Naive thymus-derived CD8-positive, alpha-beta T cell (primary cell): ENCODE measurements at regions not wholly inside any gene's neighbourhood (a gene's known extent, or its start where the extent isn't known, plus 50 kb on each side); places are given as distances from the start of the nearest gene placed in this dataset.
A peak's percentile ranks its signal among the peaks of the same experiment; 100 is the strongest.

Source experiments
- ATAC-seq, 2 donors: fragments of 150-1000 bp; cut with Tn5 transposase in 1 of 2; sonication (Bioruptor Pico), chemical (Tn5 transposase) in 1 of 2; 1 replicate in 1 of 2; 2 replicates in 1 of 2; pipeline ENCODE4 v1.10.0; 2021; ENCODE audit warnings: mild to moderate bottlenecking in 2 of 2, moderate library complexity in 2 of 2
- POLR2A ChIA-PET: fragments of 350-600 bp; sonication (Branson Sonifier 250); formaldehyde crosslinking; loops from one replicate; lab custom pipeline; 2021; ENCODE audit warnings: antibody characterized with exemption; lab: Charles Lee
- DNase-seq, 10 donors: peaks; one replicate each; pipeline versions ENCODE4 v3.0.0 to v3.0.0-alpha.2; 2020 to 2022
- H3K27ac Mint-ChIP-seq, 10 donors: one replicate each; pipeline ENCODE4 v1.8.0; 2020 to 2022; ENCODE audit warnings: mild to moderate bottlenecking in 10 of 10, mixed read lengths in 10 of 10, moderate library complexity in 4 of 10, inconsistent platforms in 1 of 10
- H3K27me3 Mint-ChIP-seq, 5 donors: one replicate each; pipeline ENCODE4 v1.8.0; 2021 to 2022; ENCODE audit warnings: mixed read lengths in 5 of 5
- H3K36me3 Mint-ChIP-seq, 3 donors: one replicate each; pipeline ENCODE4 v1.8.0; 2020 to 2022; ENCODE audit warnings: mixed read lengths in 3 of 3, mild to moderate bottlenecking in 2 of 3, inconsistent platforms in 1 of 3
- H3K4me1 Mint-ChIP-seq, 4 donors: one replicate each; pipeline ENCODE4 v1.8.0; 2021 to 2022; ENCODE audit warnings: mixed read lengths in 4 of 4
- H3K4me3 Mint-ChIP-seq, 10 donors: one replicate each; pipeline ENCODE4 v1.8.0; 2020 to 2022; ENCODE audit warnings: mild to moderate bottlenecking in 10 of 10, mixed read lengths in 10 of 10, moderate library complexity in 6 of 10, inconsistent platforms in 1 of 10
- H3K9me3 Mint-ChIP-seq, 9 donors: one replicate each; pipeline ENCODE4 v1.8.0; 2020 to 2022; ENCODE audit warnings: mixed read lengths in 9 of 9, mild to moderate bottlenecking in 3 of 9, inconsistent platforms in 1 of 9, moderate library complexity in 1 of 9

DNA sequence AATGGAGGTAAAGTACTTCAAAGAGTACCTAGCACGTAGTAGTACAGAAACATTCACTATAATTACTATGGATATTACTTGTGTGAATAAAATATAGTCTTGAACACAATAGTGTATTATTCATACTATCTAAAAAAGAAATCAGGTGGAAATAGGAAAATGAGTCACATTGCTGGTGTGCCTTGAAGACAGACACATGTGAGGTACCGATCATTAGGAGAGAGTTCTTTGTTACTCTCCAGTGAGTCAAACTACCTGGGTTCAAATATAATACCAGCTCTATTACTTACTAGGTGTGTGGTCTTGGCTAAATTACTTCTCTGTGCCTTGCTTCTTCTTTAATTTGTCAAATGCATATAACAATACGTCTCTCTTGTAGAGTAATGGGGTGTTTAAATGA, 50.8 kb upstream of the BEND6 start:
- no peak overlapping the region for H3K4me3 Mint-ChIP-seq
- H3K27ac Mint-ChIP-seq, result no peak overlapping the region
- no peaks in the 10 kb centered on the region for H3K36me3 Mint-ChIP-seq
- ATAC-seq (no peak), DNase-seq (no peak)
- peaks cover 1 to 12% (median 9%) of the 10 kb centered on the region in 5 donors for H3K27me3 Mint-ChIP-seq
- H3K4me1 Mint-ChIP-seq, result peaks cover 0 to 2% (median under 1%) of the 10 kb centered on the region in 4 donors
- POLR2A ChIA-PET, result interaction anchor here (1.6 kb wide), 1 partner anchor 413 kb away, joined by 4 read pairs; the partner anchor contains the start of gene PRIM2
- no peaks in the 10 kb centered on the region for H3K9me3 Mint-ChIP-seq

DNA sequence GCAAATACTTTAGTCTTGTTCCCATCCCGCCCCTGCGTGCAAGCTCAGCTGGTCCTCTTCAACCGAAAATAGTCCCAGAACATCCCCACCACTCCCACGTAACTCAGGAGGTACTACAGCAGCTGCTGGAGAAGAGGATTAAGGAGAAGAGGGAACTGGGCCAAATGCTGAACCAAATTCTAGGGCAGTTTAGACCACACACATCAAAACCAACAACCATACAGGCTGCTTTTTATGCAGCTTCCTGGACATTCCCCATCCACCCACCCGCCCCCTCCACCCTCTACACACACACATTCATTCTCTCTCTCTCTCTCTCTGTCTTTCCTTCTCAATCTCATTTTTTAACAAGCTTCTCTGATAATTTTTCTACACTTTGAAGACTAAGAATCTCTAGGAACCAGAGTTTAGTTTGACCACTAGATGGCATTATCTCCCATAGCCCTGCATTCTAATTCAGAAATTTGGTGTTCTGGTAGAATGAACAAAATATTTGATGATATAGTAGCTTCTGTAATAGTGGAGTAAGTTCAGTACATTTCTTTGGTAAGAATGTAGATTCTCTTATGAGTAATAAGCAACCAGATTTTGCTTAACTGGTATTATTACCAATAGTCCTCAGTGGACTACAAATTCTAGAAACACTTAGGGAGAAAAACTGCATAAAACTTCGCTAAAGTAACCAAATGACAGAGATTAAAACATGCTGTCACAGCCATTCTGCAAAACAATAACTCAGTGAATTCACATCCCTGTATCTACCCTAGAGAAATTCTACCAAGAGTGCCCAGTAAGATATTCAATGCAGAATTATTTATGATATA, 52.1 kb upstream of the BEND6 start:
- no peak for ATAC-seq
- POLR2A ChIA-PET, result interaction anchor here (0.7 to 0.8 kb wide), 2 partner anchors 413 to 414 kb away, joined by 3 read pairs; no protein-coding TSS in a partner anchor

DNA sequence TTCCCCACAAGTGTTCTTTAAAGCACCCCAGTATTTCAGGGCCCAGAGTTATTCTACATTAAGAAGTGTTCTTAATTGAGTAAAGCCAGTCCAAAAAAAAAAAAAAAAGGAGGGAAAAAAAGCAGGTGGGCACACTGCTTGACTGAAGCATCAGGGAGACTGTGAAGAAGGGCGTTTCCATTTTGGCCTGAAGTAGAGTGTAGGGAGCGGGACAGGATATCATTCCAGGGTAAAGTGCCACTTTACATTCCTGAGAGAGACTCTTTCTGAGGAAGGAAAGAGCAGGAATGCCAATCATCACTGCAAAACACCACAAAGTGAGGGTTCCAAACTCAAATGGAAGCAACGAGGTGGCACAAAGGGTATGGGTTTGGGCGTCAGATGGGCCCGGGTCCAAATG, 54.1 kb upstream of the BEND6 start:
- H3K4me1 Mint-ChIP-seq, result peaks cover 0 to 2% (median under 1%) of the 10 kb centered on the region in 4 donors
- no peaks in the 10 kb centered on the region for H3K36me3 Mint-ChIP-seq
- H3K27me3 Mint-ChIP-seq, result peaks cover under 1 to 11% (median 9%) of the 10 kb centered on the region in 5 donors
- no peak overlapping the region for H3K4me3 Mint-ChIP-seq
- ATAC-seq, result no peak
- no peak for DNase-seq
- H3K9me3 Mint-ChIP-seq, result no peaks in the 10 kb centered on the region
- H3K27ac Mint-ChIP-seq, result peak overlapping the region in 1 of 10 donors; percentile 8
- POLR2A ChIA-PET, result no interaction called here

More for the DNA sequence above, 52.1 kb upstream of the BEND6 start:
- Mint-ChIP-seq H3K27me3 (peaks cover 1 to 14% (median 9%) of the 10 kb centered on the region in 5 donors), H3K27ac (no peak overlapping the region), H3K9me3 (no peaks in the 10 kb centered on the region), H3K4me1 (peaks cover 0 to 2% (median under 1%) of the 10 kb centered on the region in 4 donors), H3K36me3 (no peaks in the 10 kb centered on the region), H3K4me3 (no peak overlapping the region)
- DNase-seq, result peak in 3 of 10 donors; percentile 41 to 42 (median 41)

DNA sequence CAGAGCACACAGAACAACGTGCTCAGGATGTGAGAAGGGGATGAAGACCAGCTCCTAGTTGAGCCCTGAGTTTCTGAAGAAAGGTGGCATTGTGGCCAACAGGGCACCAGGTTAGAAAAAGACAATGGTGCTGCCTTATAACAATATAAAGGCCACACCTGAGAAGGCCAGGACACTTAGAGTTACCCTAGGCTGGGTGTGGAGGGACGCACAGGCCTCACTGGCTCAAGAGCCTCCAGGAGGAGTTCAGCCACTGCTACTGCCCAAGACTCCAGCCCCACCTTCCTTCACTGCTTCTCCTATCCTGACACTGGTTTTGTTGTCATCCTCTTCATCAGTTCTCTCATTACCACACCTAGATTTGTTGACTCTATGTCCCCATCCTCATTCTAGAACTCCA, 55.2 kb upstream of the BEND6 start:
- POLR2A ChIA-PET, result no interaction called here
- DNase-seq, result no peak
- Mint-ChIP-seq H3K36me3 (no peaks in the 10 kb centered on the region), H3K27ac (no peak overlapping the region), H3K4me3 (no peak overlapping the region), H3K27me3 (peaks cover 0 to 8% (median 8%) of the 10 kb centered on the region in 5 donors), H3K4me1 (peaks cover 0 to 2% (median under 1%) of the 10 kb centered on the region in 4 donors), H3K9me3 (no peaks in the 10 kb centered on the region)
- ATAC-seq, result no peak

DNA sequence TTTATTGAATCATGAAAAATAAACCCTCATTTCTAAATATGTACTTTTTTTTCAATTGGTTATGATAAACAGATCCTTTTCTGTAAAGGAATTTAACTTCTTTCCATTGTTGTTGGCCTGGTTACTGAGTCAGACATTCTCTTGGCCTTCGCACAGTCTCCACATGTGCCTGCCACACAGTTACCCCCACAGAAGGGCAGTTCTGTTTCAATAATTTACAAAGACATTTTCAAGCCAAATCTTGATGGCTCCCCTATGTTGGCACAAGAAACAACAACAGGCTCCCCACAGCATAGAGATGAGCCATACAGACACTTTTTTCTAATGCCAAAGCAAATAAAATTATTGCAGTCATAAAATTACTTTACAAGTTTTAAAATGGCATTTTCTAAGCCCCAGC, 55.6 kb upstream of the BEND6 start:
- no peaks in the 10 kb centered on the region for H3K36me3 Mint-ChIP-seq
- ATAC-seq (no peak), DNase-seq (no peak)
- peaks cover 0 to 1% (median 0%) of the 10 kb centered on the region in 4 donors for H3K4me1 Mint-ChIP-seq
- H3K4me3 Mint-ChIP-seq, result no peak overlapping the region
- peaks cover 0 to 8% (median 8%) of the 10 kb centered on the region in 5 donors for H3K27me3 Mint-ChIP-seq
- no peak overlapping the region for H3K27ac Mint-ChIP-seq
- H3K9me3 Mint-ChIP-seq, result no peaks in the 10 kb centered on the region
- POLR2A ChIA-PET, result no interaction called here

DNA sequence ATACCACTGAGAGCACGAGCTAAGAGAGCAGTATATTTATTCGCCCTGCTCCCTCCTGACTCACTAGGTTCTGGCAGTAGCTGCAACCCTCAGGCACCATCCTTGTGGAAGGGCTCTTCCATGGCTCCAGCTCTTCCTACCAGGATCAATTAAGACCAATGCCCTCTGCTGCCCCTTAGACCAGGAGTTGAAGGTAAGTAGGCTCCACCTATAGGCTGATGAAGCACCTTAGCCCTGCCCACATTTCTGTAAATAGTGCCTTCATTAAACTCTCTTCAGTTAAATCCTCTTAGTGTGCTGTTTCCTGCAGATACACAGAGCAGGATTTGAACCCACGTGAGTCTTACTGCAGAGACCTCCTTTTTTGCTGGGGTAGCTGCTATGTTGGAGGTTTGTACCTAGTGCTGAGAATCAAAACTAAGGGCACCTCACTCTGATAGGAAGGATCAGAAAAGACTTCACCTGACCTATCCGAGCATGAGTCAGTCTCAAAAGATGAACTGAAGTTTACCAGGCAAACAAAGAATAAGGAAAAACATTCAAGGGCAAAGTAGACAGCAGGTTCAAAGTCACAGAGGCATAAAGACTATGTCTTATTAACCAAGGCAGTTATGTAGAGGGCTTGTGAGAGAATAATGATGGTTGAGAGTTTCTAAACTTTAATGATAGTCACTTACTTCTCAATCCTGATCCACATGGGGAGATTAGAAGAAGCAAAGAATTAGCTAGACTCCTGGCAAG, 56.9 kb upstream of the BEND6 start:
- no peaks in the 10 kb centered on the region for H3K9me3 Mint-ChIP-seq
- H3K36me3 Mint-ChIP-seq, result no peaks in the 10 kb centered on the region
- no peak overlapping the region for H3K4me3 Mint-ChIP-seq
- POLR2A ChIA-PET, result no interaction called here
- ATAC-seq, result no peak
- DNase-seq, result no peak
- H3K27me3 Mint-ChIP-seq, result peaks cover 0 to 8% (median 6%) of the 10 kb centered on the region in 5 donors
- H3K27ac Mint-ChIP-seq, result no peak overlapping the region
- peaks cover 0 to 1% (median 0%) of the 10 kb centered on the region in 4 donors for H3K4me1 Mint-ChIP-seq

DNA sequence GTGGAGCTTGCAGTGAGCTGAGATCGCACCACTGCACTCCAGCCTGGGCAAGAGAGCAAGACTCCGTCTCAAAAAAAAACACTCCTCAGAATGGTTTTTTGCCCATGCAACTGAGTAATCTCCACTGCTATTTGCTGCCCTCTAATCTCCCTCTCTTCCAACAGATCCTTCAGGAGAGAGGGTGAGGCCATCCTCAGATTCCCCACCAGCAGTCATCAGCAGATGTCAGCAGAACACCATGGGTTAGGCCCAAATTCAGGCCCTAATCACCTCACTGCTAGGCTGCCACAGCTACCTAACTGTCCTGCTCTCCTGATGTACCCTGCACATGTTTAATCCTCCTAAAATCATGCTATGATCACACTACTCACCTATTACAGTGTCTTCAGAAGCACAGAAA, 63.2 kb upstream of the BEND6 start:
- DNase-seq, result no peak
- Mint-ChIP-seq H3K27ac (peak overlapping the region in 2 of 10 donors; percentile 11 to 86), H3K4me3 (no peak overlapping the region), H3K27me3 (peaks cover 0 to 2% (median 2%) of the 10 kb centered on the region in 5 donors), H3K9me3 (no peaks in the 10 kb centered on the region), H3K4me1 (peaks cover 2 to 18% (median 14%) of the 10 kb centered on the region in 4 donors), H3K36me3 (no peaks in the 10 kb centered on the region)
- no peak for ATAC-seq
- POLR2A ChIA-PET, result no interaction called here

DNA sequence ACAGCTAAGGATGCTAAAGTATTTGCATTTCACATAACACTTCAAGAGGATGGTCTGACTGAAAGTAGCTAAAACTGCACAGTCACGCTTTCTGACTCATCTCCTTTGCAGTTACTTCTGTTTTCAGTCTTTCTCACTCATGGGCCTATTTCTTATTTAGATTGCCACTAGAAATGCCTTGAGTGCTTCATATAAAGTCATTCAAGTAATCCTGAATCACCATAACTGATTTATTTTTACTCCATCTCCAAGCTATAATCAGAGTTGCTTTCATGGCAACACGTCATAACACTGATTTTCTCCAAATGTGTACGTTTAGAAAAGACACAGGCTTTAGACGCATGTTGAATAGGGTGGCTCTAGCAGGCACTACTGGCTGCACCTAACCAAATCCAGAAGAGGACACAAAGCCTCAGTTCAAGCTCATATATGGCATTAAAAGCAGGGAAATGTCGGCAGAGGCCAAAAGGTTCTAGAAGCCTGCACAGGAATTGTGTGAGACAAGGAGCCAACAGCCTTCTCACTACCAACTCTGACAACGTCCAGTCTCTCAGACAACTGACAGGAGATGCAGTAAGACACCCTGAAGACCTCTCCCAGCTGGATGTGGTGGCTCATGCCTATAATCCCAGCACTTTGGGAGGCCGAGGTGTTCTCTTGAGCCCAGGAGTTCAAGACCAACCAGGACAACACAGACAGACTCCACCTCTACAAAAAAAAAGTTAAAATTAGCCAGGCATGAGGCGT, 64.1 kb upstream of the BEND6 start:
- no peak for ATAC-seq
- Mint-ChIP-seq H3K4me1 (peaks cover 2 to 19% (median 14%) of the 10 kb centered on the region in 4 donors), H3K36me3 (no peaks in the 10 kb centered on the region), H3K27ac (no peak overlapping the region), H3K4me3 (no peak overlapping the region), H3K27me3 (no peaks in the 10 kb centered on the region), H3K9me3 (no peaks in the 10 kb centered on the region)
- POLR2A ChIA-PET, result no interaction called here
- no peak for DNase-seq

DNA sequence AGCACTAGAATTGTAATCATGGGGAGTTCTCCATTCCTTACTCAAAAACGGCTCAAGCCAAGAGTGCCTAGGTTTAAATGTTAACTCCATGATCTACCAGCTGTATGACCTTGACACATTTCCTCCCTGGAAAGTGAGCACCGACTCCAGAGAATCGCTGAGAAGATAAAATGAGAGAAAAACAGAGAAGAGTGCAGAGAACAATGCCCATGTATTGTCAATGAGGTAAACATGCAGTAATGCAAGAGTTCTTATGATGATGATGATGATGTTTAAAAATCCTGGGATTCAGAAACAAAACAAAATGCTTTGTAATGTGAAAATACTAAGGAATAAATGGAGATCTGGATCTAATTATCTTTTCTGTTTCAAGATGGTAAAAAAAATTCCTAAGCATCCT, 64.8 kb upstream of the BEND6 start:
- Mint-ChIP-seq H3K9me3 (no peaks in the 10 kb centered on the region), H3K27me3 (no peaks in the 10 kb centered on the region), H3K27ac (no peak overlapping the region), H3K4me1 (peaks cover 2 to 19% (median 14%) of the 10 kb centered on the region in 4 donors), H3K36me3 (no peaks in the 10 kb centered on the region), H3K4me3 (no peak overlapping the region)
- POLR2A ChIA-PET, result no interaction called here
- ATAC-seq (no peak), DNase-seq (no peak)

DNA sequence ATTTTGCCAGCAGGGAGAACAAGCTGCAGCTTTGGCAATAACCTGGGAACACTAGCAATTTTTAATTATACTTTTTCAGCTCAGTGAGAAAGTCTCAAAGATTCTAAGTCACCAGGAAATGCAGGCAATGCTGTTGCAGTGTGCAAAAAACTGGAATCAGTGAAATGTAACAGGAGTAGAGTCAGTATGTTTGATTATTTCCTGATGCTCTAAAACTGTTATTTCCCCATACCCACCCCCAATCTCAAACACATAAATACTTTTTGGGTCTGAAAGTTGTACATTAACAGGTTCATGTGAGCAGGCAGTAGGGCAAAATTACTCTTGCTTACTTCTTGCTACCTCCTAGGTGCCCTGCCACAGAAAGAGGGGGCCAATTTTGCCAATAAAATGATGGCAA, 65.4 kb upstream of the BEND6 start:
- Mint-ChIP-seq H3K4me3 (peak overlapping the region in 1 of 10 donors; percentile 1), H3K4me1 (peaks cover 2 to 19% (median 14%) of the 10 kb centered on the region in 4 donors), H3K27ac (peak overlapping the region in 2 of 10 donors; percentile 6 to 18), H3K27me3 (no peaks in the 10 kb centered on the region), H3K36me3 (no peaks in the 10 kb centered on the region), H3K9me3 (no peaks in the 10 kb centered on the region)
- DNase-seq (no peak), ATAC-seq (no peak)
- POLR2A ChIA-PET, result no interaction called here

DNA sequence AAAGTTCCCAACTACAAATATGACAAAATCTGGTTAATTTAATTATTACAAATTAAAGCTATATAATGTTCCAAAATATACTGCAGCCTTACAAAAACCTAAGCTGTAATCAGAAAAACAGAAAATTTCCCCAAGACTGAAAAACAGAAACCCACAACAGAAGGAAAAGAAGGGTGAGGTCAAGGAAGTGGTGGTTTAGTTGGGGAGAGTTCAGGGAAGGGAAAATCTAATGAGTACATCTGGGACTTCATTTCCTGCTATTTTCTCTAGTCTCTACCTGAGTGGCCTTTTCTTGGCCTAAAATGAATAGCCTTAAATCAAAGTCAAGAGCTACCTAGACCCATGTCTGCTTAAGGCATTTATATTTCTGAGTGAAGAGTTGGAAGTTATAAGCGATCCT, 66.2 kb upstream of the BEND6 start:
- Mint-ChIP-seq H3K4me3 (peak overlapping the region in 3 of 10 donors; percentile 5 to 50 (median 32)), H3K27me3 (no peaks in the 10 kb centered on the region), H3K9me3 (no peaks in the 10 kb centered on the region), H3K4me1 (peaks cover 2 to 19% (median 14%) of the 10 kb centered on the region in 4 donors), H3K36me3 (no peaks in the 10 kb centered on the region), H3K27ac (peak overlapping the region in 3 of 10 donors; percentile 2 to 68 (median 61))
- DNase-seq (no peak), ATAC-seq (no peak)
- POLR2A ChIA-PET, result no interaction called here

DNA sequence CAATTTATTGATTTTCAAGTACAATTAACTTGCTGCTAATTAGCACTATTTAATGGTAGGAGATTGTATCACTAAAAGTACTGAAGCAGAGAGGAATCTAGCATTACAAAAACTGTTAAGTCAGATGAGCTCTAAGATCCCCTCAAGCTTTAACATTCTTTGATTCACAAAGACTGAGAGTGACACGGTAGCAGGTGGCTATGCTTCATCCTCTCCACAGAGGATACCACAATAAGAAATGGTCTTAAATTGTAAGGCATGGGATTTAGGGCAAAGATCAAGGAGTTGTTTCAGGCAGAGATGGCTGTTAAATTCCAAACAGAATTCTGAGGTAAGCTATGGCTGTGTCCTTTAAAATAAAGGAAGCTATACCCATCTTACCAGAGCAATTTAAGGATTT, 67.8 kb upstream of the BEND6 start:
- Mint-ChIP-seq H3K27ac (no peak overlapping the region), H3K27me3 (peaks cover 0 to 1% (median 0%) of the 10 kb centered on the region in 5 donors), H3K4me3 (no peak overlapping the region), H3K4me1 (peaks cover 2 to 19% (median 14%) of the 10 kb centered on the region in 4 donors), H3K9me3 (no peaks in the 10 kb centered on the region), H3K36me3 (no peaks in the 10 kb centered on the region)
- DNase-seq, result no peak
- POLR2A ChIA-PET, result no interaction called here
- ATAC-seq, result no peak
